LNCAP (cell line): ENCODE measurements at regions not wholly inside any gene's neighbourhood (a gene's known extent, or its start where the extent isn't known, plus 50 kb on each side); places are given as distances from the start of the nearest gene placed in this dataset.

Experiments used
- CTCF ChIP-seq: fragments of 450-650 bp; IDR thresholded peaks from 2 replicates; pipeline ENCODE4 v1.5.1; 2017; ENCODE audit warnings: mild to moderate bottlenecking

DNA sequence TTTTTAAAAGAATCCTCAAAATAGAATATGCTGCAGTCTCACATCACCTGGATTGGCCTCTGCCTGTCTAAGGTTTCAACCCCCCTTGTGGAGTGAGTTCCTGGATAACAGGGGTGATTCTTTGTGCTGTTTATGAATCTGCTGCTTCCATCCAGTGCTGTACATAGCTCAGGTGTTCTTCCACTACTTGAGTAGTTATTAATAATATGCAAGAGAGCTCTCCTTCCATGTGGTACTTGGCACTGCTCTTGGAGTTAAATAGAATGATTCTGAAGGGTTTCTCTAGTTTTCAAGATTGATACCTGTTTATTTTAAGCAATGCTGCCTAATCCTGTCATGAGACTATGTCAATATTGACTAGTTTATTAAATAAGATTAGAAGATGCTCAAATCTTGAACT lies 273.6 kb downstream of the RDH14 start:
- TF ChIP-seq CTCF: no peak

DNA sequence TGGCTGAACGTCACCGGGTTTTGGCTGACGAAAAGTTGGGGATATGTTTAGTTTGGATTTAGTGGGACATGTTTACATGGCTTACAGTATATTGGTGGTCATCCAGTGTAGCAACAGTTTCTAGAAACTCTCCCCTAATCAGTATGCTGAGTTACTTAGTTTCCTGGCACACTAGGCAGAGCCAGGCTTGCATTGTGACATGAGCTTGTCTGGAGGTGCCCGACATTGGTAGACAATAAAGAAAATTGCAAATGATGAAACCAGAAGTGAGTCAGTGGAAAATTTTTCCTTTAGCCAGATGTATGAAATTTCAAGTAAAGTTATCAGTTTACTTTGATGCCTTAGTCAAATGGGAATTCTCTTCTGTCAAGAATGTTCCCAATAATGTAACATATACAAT lies 276.1 kb downstream of the RDH14 start:
- TF ChIP-seq CTCF: no peak

GRCh38 chr2:18282026-18282425 lies 278.4 kb downstream of the RDH14 start:
- no peak for TF ChIP-seq CTCF

- TF ChIP-seq CTCF: no peak
Observed at GRCh38 chr2:18276583-18277075, 283.8 kb downstream of the RDH14 start.

GRCh38 chr2:18273205-18273604 lies 287.2 kb downstream of the RDH14 start:
- no peak for TF ChIP-seq CTCF

DNA sequence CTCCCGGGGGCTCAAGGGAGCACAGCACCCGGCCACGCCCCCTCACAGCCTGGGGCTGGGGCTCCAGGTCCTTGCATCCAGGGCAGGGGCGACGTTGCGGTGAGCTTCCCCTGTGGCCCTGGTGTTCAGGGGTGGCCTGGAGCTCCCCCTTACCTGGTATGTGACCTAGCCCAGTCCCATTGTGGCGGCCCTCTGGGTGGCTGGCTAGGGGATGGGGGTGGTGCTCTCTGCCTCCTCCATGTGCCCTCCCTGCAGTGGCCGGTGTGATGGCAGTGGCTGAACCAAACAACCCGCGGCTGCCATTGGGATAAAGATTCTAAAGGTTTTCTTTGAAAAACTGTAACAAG lies 288.3 kb downstream of the RDH14 start:
- no peak for TF ChIP-seq CTCF

DNA sequence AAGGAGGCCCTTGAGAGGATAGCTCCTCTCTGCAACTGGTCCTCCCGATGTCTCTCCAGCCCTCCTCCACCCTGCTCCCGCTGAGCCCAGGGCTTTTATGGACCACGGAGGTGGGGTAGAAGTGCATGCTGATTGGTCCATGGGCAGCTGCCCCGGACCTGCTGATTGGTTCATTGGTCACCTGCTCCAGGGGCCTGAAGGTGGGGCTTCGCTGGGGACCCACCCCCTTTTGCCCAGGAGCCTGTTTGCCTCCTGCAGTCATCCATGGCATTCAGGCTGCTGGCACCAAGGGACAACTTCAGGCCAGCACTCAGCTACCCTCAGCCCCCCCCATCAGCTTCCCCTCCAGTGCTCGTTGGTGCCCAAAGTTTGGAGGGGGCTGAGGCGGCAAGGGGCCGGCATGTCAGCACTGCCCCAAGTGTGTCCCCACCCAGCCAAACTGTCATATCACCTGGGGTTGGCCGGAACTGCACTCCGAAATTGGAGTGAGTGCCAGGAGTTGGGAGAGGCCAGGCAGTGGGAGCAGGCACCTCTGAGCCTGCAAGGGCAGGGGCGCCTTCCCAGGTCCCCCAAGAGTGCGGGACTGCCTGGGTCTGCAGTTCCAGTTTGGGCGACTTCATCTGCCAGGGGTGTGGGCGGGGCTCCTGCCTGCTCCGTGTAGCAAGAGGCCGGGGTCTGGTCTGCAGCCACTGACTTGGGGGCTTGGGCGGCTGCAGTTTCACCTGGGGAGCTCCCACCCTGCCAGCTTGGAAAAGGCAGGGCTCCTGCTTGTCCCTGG lies 288.9 kb downstream of the RDH14 start:
- TF ChIP-seq CTCF: no peak

GRCh38 chr2:18268400-18268799 lies 292.1 kb downstream of the RDH14 start:
- no peak for TF ChIP-seq CTCF
